Medulla oblongata (tissue), 1 donor: ENCODE measurements at regions not wholly inside any gene's neighbourhood (a gene's known extent, or its start where the extent isn't known, plus 50 kb on each side); places are given as distances from the start of the nearest gene placed in this dataset.
A peak's percentile ranks its signal among the peaks of the same experiment; 100 is the strongest.
"Not testable (repeated sequence)": the region's sequence is repeated elsewhere in the genome, so short reads cannot be mapped to it uniquely, and the experiment has no call there.

Experiments
- DNase-seq: peaks from one replicate; pipeline ENCODE4 v3.0.0-alpha.2; 2015; ENCODE audit errors: extremely low spot score

DNA sequence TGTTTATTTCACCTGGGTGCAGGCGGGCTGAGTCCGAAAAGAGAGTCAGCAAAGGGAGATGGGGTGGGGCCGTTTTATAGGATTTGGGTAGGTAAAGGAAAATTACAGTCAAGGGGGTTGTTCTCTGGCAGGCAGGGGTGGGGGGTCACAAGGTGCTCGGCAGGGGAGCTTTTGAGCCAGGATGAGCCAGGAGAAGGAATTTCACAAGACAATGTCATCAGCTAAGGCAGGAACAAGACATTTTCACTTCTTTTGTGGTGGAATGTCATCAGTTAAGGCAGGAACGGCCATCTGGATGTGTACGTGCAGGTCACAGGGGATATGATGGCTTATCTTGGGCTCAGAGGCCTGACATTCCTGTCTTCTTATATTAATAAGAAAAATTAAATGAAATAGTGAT lies 115.8 kb upstream of the KCNJ3 start:
- DNase-seq = not testable (repeated sequence)

DNA sequence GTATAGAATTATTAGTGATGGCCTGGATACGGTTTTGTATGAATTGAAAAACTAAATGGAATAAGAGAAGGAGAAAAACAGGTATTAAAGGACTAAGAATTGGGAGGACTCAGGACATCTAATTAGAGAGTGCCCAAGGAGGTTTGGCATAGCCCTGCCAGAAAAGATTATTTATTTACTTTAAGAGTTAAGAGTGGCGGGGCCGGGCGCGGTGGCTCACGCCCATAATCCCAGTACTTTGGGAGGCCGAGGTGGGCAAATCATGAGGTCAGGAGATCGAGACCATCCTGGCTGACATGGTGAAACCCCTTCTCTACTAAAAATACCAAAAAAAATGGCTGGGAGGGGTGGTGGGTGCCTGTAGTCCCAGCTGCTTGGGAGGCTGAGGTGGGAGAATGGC lies 115.2 kb upstream of the KCNJ3 start:
- not testable (repeated sequence) for DNase-seq

DNA sequence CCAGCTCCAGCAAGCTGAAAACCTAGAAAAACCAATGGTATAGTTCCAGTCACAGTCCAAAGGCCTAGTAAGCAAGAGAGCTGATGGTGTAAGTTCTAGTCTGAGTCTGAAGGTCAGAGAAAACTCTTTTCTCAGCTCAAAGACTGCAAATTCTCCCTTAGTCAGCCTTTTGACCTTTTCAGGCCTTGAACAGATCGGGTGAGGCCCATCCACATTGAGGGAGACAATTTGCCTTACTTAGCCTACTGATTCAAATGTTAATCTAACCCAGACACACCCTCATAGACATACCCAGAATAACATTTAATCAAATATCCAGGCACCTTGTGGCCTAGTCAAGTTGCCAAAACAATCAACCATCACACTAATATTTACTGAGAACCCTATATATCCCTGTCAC lies 110.8 kb upstream of the KCNJ3 start:
- DNase-seq = no peak

DNA sequence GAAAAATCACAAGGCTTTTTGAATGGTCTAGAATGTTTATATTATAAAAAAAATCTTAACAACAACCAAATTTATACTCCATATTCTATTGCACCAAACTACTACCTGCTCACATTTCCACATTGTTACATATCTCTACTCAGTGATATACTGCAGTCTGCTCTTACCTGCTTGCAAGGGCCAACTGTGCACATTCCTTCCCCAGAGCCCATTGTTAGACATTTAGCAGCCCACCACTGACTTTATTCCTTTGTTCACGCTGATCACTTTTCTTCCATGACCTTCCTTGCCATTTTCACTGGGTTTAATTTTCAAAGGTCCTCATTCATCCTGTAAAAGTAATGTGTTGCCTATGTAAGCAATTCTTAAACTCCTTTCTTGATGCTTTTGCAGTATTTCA lies 109.7 kb upstream of the KCNJ3 start:
- DNase-seq = no peak

DNA sequence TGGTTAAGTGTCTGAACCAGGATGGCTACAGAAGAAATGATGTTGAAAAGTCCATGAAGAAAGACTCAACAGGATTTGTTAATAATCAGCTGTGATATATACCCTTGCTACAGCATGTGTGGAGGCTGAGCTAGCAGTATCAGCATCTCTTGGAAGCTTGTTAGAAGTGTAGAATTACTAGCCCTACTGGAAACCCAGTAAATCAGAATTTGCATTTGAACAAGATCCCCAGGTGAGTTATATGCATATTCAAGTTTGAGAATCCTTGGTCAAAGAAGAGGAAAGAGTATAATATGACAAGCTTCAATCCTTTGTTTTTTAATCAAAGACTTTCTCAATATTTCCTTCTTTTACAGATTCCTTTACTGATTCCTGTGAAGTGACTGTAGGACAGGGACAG lies 109.0 kb upstream of the KCNJ3 start:
- no peak for DNase-seq

DNA sequence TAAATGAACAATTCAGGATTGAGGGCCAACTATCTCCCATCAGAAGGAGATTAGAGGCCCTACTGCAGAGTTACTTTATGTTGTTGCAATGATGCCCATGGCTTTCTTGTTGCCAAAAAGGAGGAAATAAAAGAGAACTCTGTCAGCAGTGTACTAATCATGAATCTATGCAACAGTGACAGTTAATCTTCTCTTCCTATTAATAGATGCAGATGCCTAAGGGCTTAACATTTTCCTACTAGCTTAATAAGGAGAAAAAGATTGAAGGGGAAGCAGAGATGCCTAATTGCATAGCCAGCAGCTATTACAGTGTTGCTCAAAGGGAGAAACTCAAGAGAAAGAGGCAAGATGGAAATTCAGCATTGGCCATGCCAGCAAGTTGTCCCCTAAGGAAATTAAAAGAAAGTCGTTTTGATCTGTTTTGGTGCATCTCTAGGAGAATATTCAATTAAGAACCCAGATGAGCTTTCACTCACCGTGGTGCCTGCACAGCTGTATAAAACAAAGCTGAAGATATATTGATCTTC lies 107.1 kb upstream of the KCNJ3 start:
- DNase-seq = no peak

DNA sequence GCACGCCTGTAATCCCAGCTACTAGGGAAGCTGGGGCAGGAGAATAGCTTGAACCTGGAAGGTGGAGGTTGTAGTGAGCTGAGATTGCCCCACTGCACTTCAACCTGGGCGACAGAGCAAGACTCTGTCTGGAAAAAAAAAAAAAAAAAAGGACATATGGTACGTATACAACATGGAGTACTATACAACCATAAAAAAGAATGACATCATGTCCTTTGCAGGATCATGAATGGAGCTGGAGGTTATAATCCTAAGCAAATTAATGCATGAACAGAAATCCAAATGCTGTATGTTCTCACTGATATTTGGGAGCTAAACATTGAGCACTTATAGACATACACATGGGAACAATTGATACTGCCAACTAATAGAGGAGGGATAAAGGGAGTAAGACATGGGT lies 99.3 kb upstream of the KCNJ3 start:
- DNase-seq = no peak

DNA sequence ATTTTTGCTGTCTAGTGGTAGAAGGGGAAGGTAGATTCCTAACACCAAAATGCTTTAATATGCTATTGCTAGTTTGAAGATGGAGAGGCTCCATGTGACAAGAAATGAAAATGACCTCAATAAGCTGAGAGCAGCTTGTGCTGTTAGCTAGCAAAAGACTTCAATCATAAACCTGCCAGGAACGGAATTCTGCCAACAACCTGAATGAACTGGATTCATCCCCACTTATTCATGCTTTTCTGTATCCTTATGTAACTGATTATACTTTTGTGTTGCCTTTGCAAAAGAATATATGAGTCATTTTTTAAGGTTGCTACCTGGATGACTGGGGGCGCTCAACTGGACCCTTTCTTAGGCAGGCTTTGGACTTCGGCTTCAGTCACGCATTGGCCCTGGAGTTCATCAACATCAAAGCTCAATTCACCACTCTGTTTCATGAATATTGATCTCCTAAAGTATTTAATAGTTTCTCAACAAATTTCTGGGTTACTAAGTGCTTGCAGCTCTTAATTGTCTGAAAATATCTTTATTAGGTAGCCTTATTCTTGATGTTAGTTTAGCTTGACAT lies 97.5 kb upstream of the KCNJ3 start:
- DNase-seq = no peak

DNA sequence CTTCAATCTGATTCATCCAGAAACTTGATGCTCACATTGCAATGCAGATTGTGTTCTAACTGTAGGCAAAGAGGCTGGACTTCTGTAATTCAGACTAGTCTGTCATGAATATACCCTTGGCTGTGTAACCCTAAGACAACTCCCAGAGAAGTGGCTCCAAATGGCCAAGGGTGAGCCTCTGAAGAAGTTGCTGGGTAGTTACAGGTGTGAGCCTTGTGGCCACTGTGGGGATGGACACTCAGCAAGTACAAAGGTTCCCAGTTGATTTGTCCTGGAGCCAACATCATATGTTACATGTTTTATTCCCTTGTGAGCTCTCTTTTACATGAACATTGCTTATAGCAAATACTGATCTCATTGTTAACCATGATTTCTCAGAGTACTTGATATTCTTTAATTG lies 94.8 kb upstream of the KCNJ3 start:
- DNase-seq = no peak

DNA sequence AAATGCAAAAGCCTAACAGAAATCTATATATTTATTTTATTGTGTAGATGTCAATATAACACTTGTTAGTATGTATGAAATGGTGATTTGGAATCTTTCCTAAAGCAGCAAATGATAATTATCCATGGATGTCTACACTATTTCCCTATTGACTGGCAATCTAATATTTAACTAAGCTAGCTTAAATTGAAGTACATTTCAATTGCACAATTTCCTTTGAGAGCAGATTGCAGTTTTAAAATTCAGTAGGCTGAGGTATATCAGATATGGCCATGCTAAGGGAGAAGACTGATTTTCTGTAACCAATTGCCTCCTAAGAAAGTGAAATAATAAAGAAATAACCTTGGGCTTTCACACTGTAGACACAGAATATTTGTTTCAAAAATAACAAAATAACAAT lies 90.1 kb upstream of the KCNJ3 start:
- DNase-seq = no peak

DNA sequence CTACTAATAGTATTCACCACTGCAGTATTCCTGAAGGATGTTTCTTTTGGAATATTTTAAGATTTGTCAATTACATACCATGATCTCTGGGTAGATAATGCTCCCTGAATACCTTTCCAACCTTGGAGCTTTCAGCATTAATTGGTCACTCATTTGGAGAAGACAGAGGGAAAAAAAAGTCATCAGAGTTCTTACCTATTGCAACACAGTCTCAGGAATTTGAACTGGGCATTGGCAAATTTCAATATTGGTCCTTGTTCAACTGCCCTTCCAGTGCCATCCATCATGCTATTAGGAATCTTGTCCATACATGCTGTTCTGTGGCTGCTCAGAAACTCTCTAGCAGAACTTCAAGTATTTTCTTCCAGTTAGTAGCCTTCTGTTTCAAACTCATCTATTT lies 83.6 kb upstream of the KCNJ3 start:
- DNase-seq = no peak

DNA sequence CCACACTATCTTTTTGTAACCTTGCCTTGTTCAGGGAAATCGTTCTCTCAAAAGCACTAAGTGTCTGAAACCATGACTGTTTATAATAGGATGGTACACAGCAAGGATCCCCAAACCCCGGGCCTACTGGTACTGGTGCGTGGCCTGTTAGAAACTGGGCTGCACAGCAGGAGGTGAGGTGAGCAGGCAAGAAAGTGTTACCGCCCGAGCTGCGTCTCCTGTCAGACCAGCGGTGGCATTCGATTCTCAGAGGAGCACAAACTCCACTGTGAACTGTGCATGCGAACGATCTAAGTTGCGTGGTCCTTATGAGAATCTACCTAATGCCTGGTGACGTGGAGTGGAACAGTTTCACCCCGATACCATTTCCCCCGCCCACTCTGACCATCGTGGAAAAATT lies 81.8 kb upstream of the KCNJ3 start:
- DNase-seq = no peak

DNA sequence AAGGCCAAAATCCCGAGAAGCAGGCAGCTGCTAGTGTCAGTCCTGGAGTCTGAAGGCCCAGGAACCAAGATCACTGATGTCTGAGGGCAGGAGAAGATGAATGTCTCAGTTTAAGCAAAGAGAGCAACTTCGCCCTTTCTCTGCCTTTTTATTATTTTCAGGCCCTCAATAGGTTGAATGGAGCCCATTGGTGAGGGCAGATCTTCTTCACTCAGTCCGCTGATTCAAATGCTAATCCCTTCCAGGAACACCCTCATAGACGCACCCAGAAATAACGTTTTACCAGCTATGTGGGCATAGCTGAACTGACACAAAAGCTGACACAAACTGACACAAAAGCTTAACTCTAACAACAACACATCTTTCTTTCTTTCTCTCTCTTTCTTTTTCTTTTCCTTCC lies 78.0 kb upstream of the KCNJ3 start:
- DNase-seq = no peak

DNA sequence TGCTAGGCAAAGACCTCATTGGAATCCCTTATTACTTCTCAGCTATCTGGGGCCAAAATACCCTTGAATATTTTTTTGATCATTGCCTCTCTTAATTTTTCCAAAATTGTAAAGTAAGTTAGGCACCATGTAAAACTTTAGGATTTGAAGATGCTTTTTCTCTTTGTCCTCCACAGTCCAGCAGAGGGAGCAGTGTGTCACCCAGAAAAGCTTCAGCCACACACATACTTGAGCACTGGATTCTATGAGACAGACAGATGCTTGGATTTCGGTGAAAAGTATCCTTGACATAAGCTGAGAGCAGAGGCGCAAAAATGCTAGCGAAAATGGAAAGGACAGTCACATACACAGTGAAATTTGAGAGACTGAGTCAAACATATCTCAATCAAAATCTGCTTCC lies 74.7 kb upstream of the KCNJ3 start:
- DNase-seq = peak; percentile 82

DNA sequence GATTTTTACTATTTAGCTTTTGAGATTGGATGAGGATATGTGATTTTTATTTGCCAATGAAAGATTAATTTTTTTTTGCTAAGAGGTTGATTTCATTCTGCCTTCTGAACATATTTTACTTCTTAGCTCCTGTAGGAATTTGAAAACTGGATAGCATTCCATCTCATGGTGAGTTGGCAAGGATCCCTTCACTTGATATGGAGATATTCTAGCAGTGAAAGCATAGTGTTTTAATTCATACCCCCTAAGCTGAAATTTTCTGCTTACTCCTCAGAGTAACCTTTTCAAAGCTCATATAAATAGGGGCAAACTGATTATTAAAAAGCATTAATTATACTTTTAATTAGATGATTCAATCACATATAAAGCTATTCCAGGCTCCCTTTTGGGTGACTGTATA lies 61.0 kb upstream of the KCNJ3 start:
- DNase-seq = no peak

DNA sequence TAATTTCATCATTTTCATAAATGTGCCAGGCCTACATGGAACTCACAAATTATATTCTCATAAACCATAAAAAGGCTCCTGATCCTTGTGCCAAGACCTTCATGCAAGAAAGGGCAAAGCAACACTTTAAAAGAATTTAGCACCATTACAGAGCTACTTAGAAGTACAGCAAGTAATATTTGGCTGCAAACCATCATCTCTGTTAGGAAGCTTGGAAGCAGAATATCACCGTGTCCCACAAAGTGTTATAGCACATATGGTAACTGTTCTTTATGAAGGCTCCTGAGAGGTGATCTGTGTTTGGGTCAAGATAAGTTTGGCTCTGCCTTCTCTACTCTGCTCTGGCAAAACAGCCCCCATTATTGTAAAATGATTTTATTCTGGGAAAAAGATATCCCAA lies 59.7 kb upstream of the KCNJ3 start:
- DNase-seq = no peak

DNA sequence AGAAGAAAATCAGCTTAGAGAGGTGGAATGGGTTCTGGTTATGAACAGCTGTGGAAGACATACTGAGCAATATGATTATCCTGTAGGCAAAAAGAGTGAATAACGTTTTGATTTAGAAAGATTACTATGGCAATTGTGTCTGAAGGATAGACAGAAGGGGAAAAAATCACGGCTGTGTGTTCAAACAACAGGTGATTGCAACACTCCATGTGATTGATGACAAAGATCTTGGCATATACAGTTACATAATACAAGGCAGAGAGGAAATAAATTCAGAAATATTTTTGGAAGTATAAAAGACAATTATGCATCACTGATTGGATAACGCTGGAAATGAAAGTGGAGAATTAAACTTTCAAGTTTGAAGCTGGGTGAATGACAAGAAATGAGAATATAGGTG lies 58.5 kb upstream of the KCNJ3 start:
- DNase-seq = no peak
